ENCODE measurements at regions not wholly inside any gene's neighbourhood (a gene's known extent, or its start where the extent isn't known, plus 50 kb on each side); places are given as distances from the start of the nearest gene placed in this dataset.

GRCh38 chr1:219817914-219818313 is 110.4 kb downstream of the SLC30A10 start:
- WGBS, 3 donors = 12 to 13% (median 12%) methylated on average over 2 of the region's 2 CpGs
- Histone ChIP-seq H3K27me3 (no peaks in the 10 kb centered on the region), H3K9me3 (no peaks in the 10 kb centered on the region), H3K36me3 (no peaks in the 10 kb centered on the region), H3K4me1 (ENCODE audit: insufficient read depth) (no peaks in the 10 kb centered on the region), H3K4me3 (no peak overlapping the region), H3K27ac (no peak overlapping the region)
- TF ChIP-seq EP300 (IDR thresholded peaks at IDR 0.05) = no peak
- TF ChIP-seq, protein P1, sequence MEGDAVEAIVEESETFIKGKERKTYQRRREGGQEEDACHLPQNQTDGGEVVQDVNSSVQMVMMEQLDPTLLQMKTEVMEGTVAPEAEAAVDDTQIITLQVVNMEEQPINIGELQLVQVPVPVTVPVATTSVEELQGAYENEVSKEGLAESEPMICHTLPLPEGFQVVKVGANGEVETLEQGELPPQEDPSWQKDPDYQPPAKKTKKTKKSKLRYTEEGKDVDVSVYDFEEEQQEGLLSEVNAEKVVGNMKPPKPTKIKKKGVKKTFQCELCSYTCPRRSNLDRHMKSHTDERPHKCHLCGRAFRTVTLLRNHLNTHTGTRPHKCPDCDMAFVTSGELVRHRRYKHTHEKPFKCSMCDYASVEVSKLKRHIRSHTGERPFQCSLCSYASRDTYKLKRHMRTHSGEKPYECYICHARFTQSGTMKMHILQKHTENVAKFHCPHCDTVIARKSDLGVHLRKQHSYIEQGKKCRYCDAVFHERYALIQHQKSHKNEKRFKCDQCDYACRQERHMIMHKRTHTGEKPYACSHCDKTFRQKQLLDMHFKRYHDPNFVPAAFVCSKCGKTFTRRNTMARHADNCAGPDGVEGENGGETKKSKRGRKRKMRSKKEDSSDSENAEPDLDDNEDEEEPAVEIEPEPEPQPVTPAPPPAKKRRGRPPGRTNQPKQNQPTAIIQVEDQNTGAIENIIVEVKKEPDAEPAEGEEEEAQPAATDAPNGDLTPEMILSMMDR (IDR thresholded peaks at IDR 0.05) = no peak
- no peak for TF ChIP-seq POLR2A (IDR thresholded peaks at IDR 0.05)
- intact Hi-C loops (cut with DNase I) = loop anchor here in 1 of 4 donors (5.0 to 10.0 kb wide), 2 partner anchors 511 to 1493 kb away; no protein-coding TSS in a partner anchor
- no peak for DNase-seq

DNA sequence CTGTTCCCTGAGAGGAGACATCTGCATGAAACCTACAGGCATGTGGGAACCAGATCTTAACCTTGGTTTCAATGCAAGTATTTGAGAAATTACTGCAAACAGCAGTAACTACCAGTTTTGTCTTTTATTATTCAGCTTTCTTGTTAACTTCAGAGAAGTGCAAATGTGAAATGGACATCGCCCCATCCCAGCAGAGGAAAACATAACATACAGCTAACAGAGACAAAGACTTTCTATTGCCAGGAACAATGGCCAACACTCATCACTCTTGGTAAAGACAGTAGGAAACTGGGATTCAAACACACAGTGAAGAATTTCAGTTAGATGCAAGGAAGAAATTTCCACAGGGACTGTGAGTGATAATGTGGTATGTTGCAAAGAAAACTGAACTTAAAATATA is 115.1 kb downstream of the SLC30A10 start:
- Histone ChIP-seq H3K27me3 (no peaks in the 10 kb centered on the region), H3K27ac (no peak overlapping the region), H3K4me3 (no peak overlapping the region), H3K4me1 (ENCODE audit: insufficient read depth) (peaks cover 4% of the 10 kb centered on the region), H3K36me3 (no peaks in the 10 kb centered on the region), H3K9me3 (no peaks in the 10 kb centered on the region)
- intact Hi-C loops (cut with DNase I) = loop anchor here in 1 of 4 donors (10.0 kb wide), 1 partner anchor 1488 kb away; no protein-coding TSS in a partner anchor
- no peak for TF ChIP-seq POLR2A (IDR thresholded peaks at IDR 0.05)
- TF ChIP-seq, protein P1 (IDR thresholded peaks at IDR 0.05) = no peak
- no peak for TF ChIP-seq EP300 (IDR thresholded peaks at IDR 0.05)
- no peak for DNase-seq
- WGBS, 3 donors = 10 to 24% (median 11%) methylated on average over 1 of the region's 1 CpG

DNA sequence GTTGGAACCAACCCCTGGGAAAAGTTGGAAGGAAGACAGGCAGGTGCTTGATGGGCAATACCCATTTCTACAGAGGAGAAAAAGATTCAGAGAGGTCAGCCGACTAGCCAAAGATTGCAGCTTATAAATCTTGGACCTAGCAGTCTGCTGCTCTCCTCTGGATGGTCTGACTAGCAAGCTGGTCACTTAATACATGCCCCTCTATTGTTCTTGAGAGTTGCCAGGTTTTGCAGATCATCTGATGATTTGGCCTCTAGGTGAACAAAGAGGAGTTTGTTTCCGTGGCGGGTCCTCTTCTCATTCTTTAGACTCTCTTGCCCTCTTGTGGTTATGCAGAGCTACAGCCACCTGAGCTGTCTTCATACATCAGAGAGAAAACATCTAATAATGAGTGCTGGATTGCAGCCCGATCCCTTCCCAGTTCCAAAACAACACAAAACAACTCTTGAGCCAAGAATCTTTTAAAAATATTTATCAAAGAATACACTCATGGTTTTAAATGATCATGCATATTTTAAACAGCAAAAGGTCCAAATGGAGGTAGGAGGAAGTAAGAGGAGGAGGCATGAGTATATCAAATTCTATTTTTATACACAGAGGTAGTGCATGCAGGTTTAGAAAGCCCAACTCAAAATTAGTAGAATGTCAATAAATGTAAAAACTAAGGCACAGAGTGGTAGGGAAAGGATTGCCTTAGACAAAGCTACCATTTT is 115.7 kb downstream of the SLC30A10 start:
- DNase-seq = peak in 3 of 5 donors; percentile 19 to 25 (median 23)
- H3K27me3 ChIP-seq = no peaks in the 10 kb centered on the region
- no peaks in the 10 kb centered on the region for H3K9me3 ChIP-seq
- 12 to 19% (median 17%) methylated on average over 4 of the region's 4 CpGs for WGBS, 3 donors
- no peak overlapping the region for H3K4me3 ChIP-seq
- no peak for TF ChIP-seq EP300 (IDR thresholded peaks at IDR 0.05)
- TF ChIP-seq, protein P1 (IDR thresholded peaks at IDR 0.05) = peak in 1 of 3 donors; percentile 62
- peaks cover 4% of the 10 kb centered on the region for H3K4me1 ChIP-seq (ENCODE audit: insufficient read depth)
- H3K27ac ChIP-seq = no peak overlapping the region
- no peaks in the 10 kb centered on the region for H3K36me3 ChIP-seq
- intact Hi-C loops (cut with DNase I) = loop anchor here in 1 of 4 donors (10.0 kb wide), 1 partner anchor 1488 kb away; no protein-coding TSS in a partner anchor

GRCh38 chr1:219812086-219812485 is 116.3 kb downstream of the SLC30A10 start:
- 12 to 22% (median 18%) methylated on average over 4 of the region's 4 CpGs for WGBS, 3 donors

More at GRCh38 chr1:219812086-219812485, 116.3 kb downstream of the SLC30A10 start:
- Histone ChIP-seq H3K4me1 (ENCODE audit: insufficient read depth) (peaks cover 4% of the 10 kb centered on the region), H3K27ac (no peak overlapping the region), H3K4me3 (no peak overlapping the region), H3K36me3 (no peaks in the 10 kb centered on the region), H3K27me3 (no peaks in the 10 kb centered on the region), H3K9me3 (no peaks in the 10 kb centered on the region)
- intact Hi-C loops (cut with DNase I) = loop anchor here in 1 of 4 donors (10.0 kb wide), 1 partner anchor 1487 kb away; no protein-coding TSS in a partner anchor
- TF ChIP-seq, protein P1 (IDR thresholded peaks at IDR 0.05) = no peak
- no peak for DNase-seq

Data from ovary (tissue), 7 donors.